ENCODE measurements at regions not wholly inside any gene's neighbourhood (a gene's known extent, or its start where the extent isn't known, plus 50 kb on each side); places are given as distances from the start of the nearest gene placed in this dataset.

DNA sequence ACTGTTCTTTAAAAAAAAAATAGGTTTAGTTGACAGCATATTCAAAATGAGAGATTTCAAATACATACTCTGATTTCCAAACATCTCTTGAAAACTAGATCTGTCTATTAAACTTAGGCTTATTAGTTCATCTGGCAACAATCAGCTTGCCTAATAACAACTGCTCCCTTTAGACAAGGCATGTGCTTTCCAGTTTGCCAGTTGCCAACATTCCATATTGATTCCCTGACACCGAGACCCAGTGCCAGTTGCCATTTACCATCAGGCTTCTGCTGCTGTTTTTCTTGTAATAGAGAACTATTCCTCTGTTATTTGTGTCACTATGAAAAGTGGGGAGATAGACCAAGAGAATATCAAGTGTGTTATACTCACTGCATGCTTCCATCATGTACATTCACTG lies 256.0 kb downstream of the C1D start:
- TF ChIP-seq POLR2AphosphoS5 (IDR thresholded peaks at IDR 0.05; ENCODE audit: borderline replicate concordance, low read depth, low read length): no peak
- TF ChIP-seq EZH2 (IDR thresholded peaks at IDR 0.05): no peak
- no peak for TF ChIP-seq FOXP2 (optimal IDR thresholded peaks at IDR 0.05; ENCODE audit: control extremely low read depth, extremely low read length, insufficient read depth)

All from SK-N-MC (cell line).